HG02623 (cell line): ENCODE measurements at regions not wholly inside any gene's neighbourhood (a gene's known extent, or its start where the extent isn't known, plus 50 kb on each side); places are given as distances from the start of the nearest gene placed in this dataset.
"Not testable (repeated sequence)": the region's sequence is repeated elsewhere in the genome, so short reads cannot be mapped to it uniquely, and the experiment has no call there.

Experiments used
- ATAC-seq: cut with Tn5 transposase; IDR thresholded peaks from one replicate; pipeline ENCODE4 v1.9.1; 2021; ENCODE audit warnings: moderate library complexity; ENCODE audit not compliant: unreplicated experiment

GRCh38 chr12:60644076-60644475 is 1048.2 kb downstream of the SLC16A7 start:
- no peak for ATAC-seq

- no peak for ATAC-seq
Measured at GRCh38 chr12:60666895-60667294, 1071.1 kb downstream of the SLC16A7 start.

- no peak for ATAC-seq
Measured at GRCh38 chr12:60672949-60673348, 1077.1 kb downstream of the SLC16A7 start.

- no peak for ATAC-seq
Measured at GRCh38 chr12:60684988-60685655, 1089.3 kb downstream of the SLC16A7 start.

- ATAC-seq: no peak
Measured at GRCh38 chr12:60689137-60689536, 1093.3 kb downstream of the SLC16A7 start.

GRCh38 chr12:60693019-60693626 is 1097.3 kb downstream of the SLC16A7 start:
- ATAC-seq: no peak

GRCh38 chr12:60704171-60704914 is 1108.5 kb downstream of the SLC16A7 start:
- no peak for ATAC-seq

GRCh38 chr12:60710246-60710645 is 1114.4 kb downstream of the SLC16A7 start:
- no peak for ATAC-seq

- no peak for ATAC-seq
Measured at GRCh38 chr12:60714141-60714900, 1118.5 kb downstream of the SLC16A7 start.

GRCh38 chr12:60724475-60724874 is 1128.6 kb downstream of the SLC16A7 start:
- no peak for ATAC-seq

GRCh38 chr12:60724984-60725383 is 1129.2 kb downstream of the SLC16A7 start:
- no peak for ATAC-seq

GRCh38 chr12:60752589-60752988 is 1156.8 kb downstream of the SLC16A7 start:
- peak; percentile 86 for ATAC-seq

- ATAC-seq: no peak
Measured at GRCh38 chr12:60758224-60758623, 1162.4 kb downstream of the SLC16A7 start.

- no peak for ATAC-seq
Measured at GRCh38 chr12:60760965-60761364, 1165.1 kb downstream of the SLC16A7 start.

- ATAC-seq: not testable (repeated sequence)
Measured at GRCh38 chr12:60801166-60801565, 1205.3 kb downstream of the SLC16A7 start.

- ATAC-seq: no peak
Measured at GRCh38 chr12:60803147-60803546, 1207.3 kb downstream of the SLC16A7 start.

- ATAC-seq: no peak
Measured at GRCh38 chr12:60805364-60805763, 1209.5 kb downstream of the SLC16A7 start.

GRCh38 chr12:60819794-60820193 is 1224.0 kb downstream of the SLC16A7 start:
- ATAC-seq: no peak

- no peak for ATAC-seq
Measured at GRCh38 chr12:60822580-60822979, 1226.8 kb downstream of the SLC16A7 start.

- ATAC-seq: no peak
Measured at GRCh38 chr12:60830381-60830780, 1234.6 kb downstream of the SLC16A7 start.

GRCh38 chr12:60832290-60832689 is 1236.5 kb downstream of the SLC16A7 start:
- ATAC-seq: no peak
